CD1c-positive myeloid dendritic cell (primary cell): ENCODE measurements at regions not wholly inside any gene's neighbourhood (a gene's known extent, or its start where the extent isn't known, plus 50 kb on each side); places are given as distances from the start of the nearest gene placed in this dataset.

Experiments
- DNase-seq: peaks from one replicate; pipeline ENCODE4 v3.0.0-alpha.2; 2016; ENCODE audit errors: extremely low spot score

- peak; percentile 22 for DNase-seq
Observed at GRCh38 chr10:89095701-89096391, 105.2 kb downstream of the FAS start.

- no peak for DNase-seq
Observed at GRCh38 chr10:89093728-89094127, 103.1 kb downstream of the FAS start.

GRCh38 chr10:89092981-89093380 is 102.4 kb downstream of the FAS start:
- DNase-seq = no peak

- no peak for DNase-seq
Observed at GRCh38 chr10:89092439-89092838, 101.8 kb downstream of the FAS start.

- DNase-seq = peak; percentile 43
Observed at GRCh38 chr10:89091496-89091895, 100.9 kb downstream of the FAS start.

GRCh38 chr10:89090756-89091445 is 100.3 kb downstream of the FAS start:
- DNase-seq = peak; percentile 85

GRCh38 chr10:89086801-89087521 is 96.4 kb downstream of the FAS start:
- peak; percentile 95 for DNase-seq

- DNase-seq = peak; percentile 46
Observed at GRCh38 chr10:89085153-89085552, 94.6 kb downstream of the FAS start.

GRCh38 chr10:89082086-89082485 is 91.5 kb downstream of the FAS start:
- DNase-seq = peak; percentile 13

- DNase-seq = no peak
Observed at GRCh38 chr10:89080660-89081059, 90.1 kb downstream of the FAS start.

- no peak for DNase-seq
Observed at GRCh38 chr10:89079961-89080360, 89.4 kb downstream of the FAS start.

- no peak for DNase-seq
Observed at GRCh38 chr10:89078724-89079672, 88.4 kb downstream of the FAS start.

- DNase-seq = no peak
Observed at GRCh38 chr10:89076120-89076519, 85.5 kb downstream of the FAS start.

GRCh38 chr10:89075631-89076030 is 85.0 kb downstream of the FAS start:
- no peak for DNase-seq

GRCh38 chr10:89074120-89074519 is 83.5 kb downstream of the FAS start:
- no peak for DNase-seq

GRCh38 chr10:89073719-89074118 is 83.1 kb downstream of the FAS start:
- DNase-seq = no peak

GRCh38 chr10:89069589-89069988 is 79.0 kb downstream of the FAS start:
- DNase-seq = no peak
